Endothelial cell of umbilical vein (primary cell): ENCODE measurements at regions not wholly inside any gene's neighbourhood (a gene's known extent, or its start where the extent isn't known, plus 50 kb on each side); places are given as distances from the start of the nearest gene placed in this dataset.

Experiments used
- BruUV-seq: library from RNA; stranded (reverse); fragments of 400-500 nt; replicated peaks from 2 replicates; lab custom pipeline; 2021; lab: Mats Ljungman, UMichigan
- CTCF ChIA-PET: fragments of 300-600, 350-600 bp; sonication (Branson Sonifier 250); formaldehyde crosslinking; loops from one replicate; lab custom pipeline; 2021; ENCODE audit warnings: antibody characterized with exemption, inconsistent platforms; lab: Charles Lee
- POLR2A ChIA-PET: fragments of 300-600, 350-600 bp; sonication (Branson Sonifier 250); formaldehyde crosslinking; loops from one replicate; lab custom pipeline; 2021; ENCODE audit warnings: antibody characterized with exemption, inconsistent platforms; lab: Charles Lee
- DNase-seq: peaks from one replicate; pipeline ENCODE4 v3.0.0-alpha.2; 2011; ENCODE audit warnings: low read depth, low spot score
- FAIRE-seq: peaks from 2 replicates; lab custom pipeline; 2011; peaks lifted over from hg19 to GRCh38; lab: Jason Lieb, UNC
- H2AFZ ChIP-seq: 2 replicates; pipeline ENCODE4 v1.6.0; 2012; ENCODE audit warnings: low read depth, low read length, control low read depth, inconsistent platforms
- H3K27ac ChIP-seq: 2 replicates; pipeline ENCODE4 v1.5.1; 2011; ENCODE audit warnings: low read depth, mild to moderate bottlenecking, control low read depth, low read length, moderate library complexity; ENCODE audit not compliant: insufficient read depth
- H3K27me3 ChIP-seq, 2 experiments: 2 replicates each; pipeline versions ENCODE4 v1.6.0 to v1.6.1; 2011; ENCODE audit warnings: low read length in 2 of 2, mixed read lengths in 1 of 2; ENCODE audit not compliant: control insufficient read depth in 2 of 2, insufficient read depth in 2 of 2
- H3K36me3 ChIP-seq, 2 experiments: 2 replicates in 1 of 2; 3 replicates in 1 of 2; pipeline ENCODE4 v1.5.1; 2011; ENCODE audit warnings: low read length in 2 of 2, mild to moderate bottlenecking in 1 of 2, moderate library complexity in 1 of 2; ENCODE audit not compliant: control insufficient read depth in 2 of 2, insufficient read depth in 2 of 2; ENCODE audit errors: extremely low read depth in 1 of 2
- H3K4me1 ChIP-seq: 3 replicates; pipeline ENCODE4 v1.5.1; 2011; ENCODE audit warnings: mild to moderate bottlenecking, low read length; ENCODE audit not compliant: control insufficient read depth, insufficient read depth; ENCODE audit errors: extremely low read depth
- H3K4me2 ChIP-seq: 2 replicates; pipeline ENCODE4 v1.6.1; 2011; ENCODE audit warnings: low read length, control low read depth, mixed read lengths; ENCODE audit not compliant: insufficient read depth
- H3K4me3 ChIP-seq, 3 experiments: fragments of 200-600 bp in 1 of 3; sonication (generic), shearing (Covaris generic) in 1 of 3; replicated peaks in 1 of 3; 2 replicates each; pipeline ENCODE4 v1.5.1; 2011 to 2016; ENCODE audit warnings: control low read depth in 3 of 3, low read length in 3 of 3, mild to moderate bottlenecking in 2 of 3, inconsistent platforms in 1 of 3, low read depth in 1 of 3, moderate library complexity in 1 of 3; ENCODE audit not compliant: insufficient read depth in 1 of 3
- H3K79me2 ChIP-seq: 2 replicates; pipeline ENCODE4 v1.6.0; 2012; ENCODE audit warnings: low read length, inconsistent platforms; ENCODE audit not compliant: control insufficient read depth, insufficient read depth
- H3K9ac ChIP-seq: replicated peaks from 2 replicates; pipeline ENCODE3; 2011; ENCODE audit warnings: low read length, control low read depth; ENCODE audit not compliant: insufficient read depth; ENCODE audit errors: extremely low read depth
- H3K9me1 ChIP-seq: replicated peaks from 3 replicates; pipeline ENCODE4 v1.6.0; 2011; ENCODE audit warnings: mild to moderate bottlenecking, low read length; ENCODE audit not compliant: control insufficient read depth, insufficient read depth; ENCODE audit errors: extremely low read depth
- H3K9me3 ChIP-seq: replicated peaks from 2 replicates; pipeline ENCODE4 v1.5.1; 2012; ENCODE audit warnings: low read length, inconsistent platforms; ENCODE audit not compliant: control insufficient read depth, insufficient read depth
- H4K20me1 ChIP-seq: replicated peaks from 2 replicates; pipeline ENCODE3; 2011; ENCODE audit warnings: mild to moderate bottlenecking, low read length; ENCODE audit not compliant: control insufficient read depth, insufficient read depth; ENCODE audit errors: extremely low read depth
- EZH2 ChIP-seq: IDR thresholded peaks from 2 replicates; pipeline ENCODE4 v1.6.1; 2012; ENCODE audit warnings: borderline replicate concordance, low read depth, mild to moderate bottlenecking, moderate library complexity, low read length, inconsistent platforms; ENCODE audit not compliant: severe bottlenecking
- FOS ChIP-seq: IDR thresholded peaks from 2 replicates; pipeline ENCODE4 v1.6.1; 2011; ENCODE audit warnings: mild to moderate bottlenecking, low read length, moderate library complexity, borderline replicate concordance; ENCODE audit not compliant: insufficient read depth
- GATA2 ChIP-seq: IDR thresholded peaks from 2 replicates; pipeline ENCODE4 v1.7.0; 2011; ENCODE audit warnings: low read depth, mild to moderate bottlenecking, moderate library complexity, mixed read lengths, low read length; ENCODE audit not compliant: insufficient read length, insufficient read depth
- JUN ChIP-seq: IDR thresholded peaks from 2 replicates; pipeline ENCODE4 v1.6.1; 2011; ENCODE audit warnings: borderline replicate concordance, low read depth; ENCODE audit not compliant: insufficient read length, insufficient read depth
- MYC ChIP-seq: IDR thresholded peaks from one replicate; pipeline ENCODE4 v1.6.1; 2011; ENCODE audit warnings: mild to moderate bottlenecking, low read depth, low read length
- POLR2A ChIP-seq: IDR thresholded peaks from 2 replicates; pipeline ENCODE4 v1.6.1; 2012; ENCODE audit warnings: low read depth, mild to moderate bottlenecking, control low read depth, low read length
- POLR2AphosphoS5 ChIP-seq: IDR thresholded peaks from 2 replicates; pipeline ENCODE4 v1.6.1; 2012; ENCODE audit warnings: low read depth, mild to moderate bottlenecking, control low read depth, low read length, moderate library complexity; ENCODE audit not compliant: insufficient read depth
- dilution Hi-C: fragments of 300-500 bp; cut with MboI; formaldehyde crosslinking; loops from one replicate; pipeline ENCODE4 v1.15.0; 2019; ENCODE audit warnings: low sequenced_read_pairs; ENCODE audit not compliant: extremely low pct_ligation_motif_present
- intact Hi-C: fragments of 100-400 bp; cut with micrococcal nuclease; formaldehyde crosslinking; loops from one replicate; pipeline ENCODE4 v1.10.0; 2022
- TF ChIP-seq, protein P1 (sequence below), 2 donors: IDR thresholded peaks; 1 replicate in 1 of 2; 2 replicates in 1 of 2; pipeline ENCODE4 v1.5.1; 2011; ENCODE audit warnings: low read length in 2 of 2, mild to moderate bottlenecking in 2 of 2, moderate library complexity in 2 of 2, control low read depth in 1 of 2, inconsistent platforms in 1 of 2, low read depth in 1 of 2; ENCODE audit not compliant: insufficient read depth in 1 of 2; ENCODE audit errors: extremely low read depth in 1 of 2
- TF ChIP-seq, protein P2 (sequence below): IDR thresholded peaks from 2 replicates; pipeline ENCODE4 v1.6.1; 2011; ENCODE audit not compliant: insufficient read depth, insufficient read length

DNA sequence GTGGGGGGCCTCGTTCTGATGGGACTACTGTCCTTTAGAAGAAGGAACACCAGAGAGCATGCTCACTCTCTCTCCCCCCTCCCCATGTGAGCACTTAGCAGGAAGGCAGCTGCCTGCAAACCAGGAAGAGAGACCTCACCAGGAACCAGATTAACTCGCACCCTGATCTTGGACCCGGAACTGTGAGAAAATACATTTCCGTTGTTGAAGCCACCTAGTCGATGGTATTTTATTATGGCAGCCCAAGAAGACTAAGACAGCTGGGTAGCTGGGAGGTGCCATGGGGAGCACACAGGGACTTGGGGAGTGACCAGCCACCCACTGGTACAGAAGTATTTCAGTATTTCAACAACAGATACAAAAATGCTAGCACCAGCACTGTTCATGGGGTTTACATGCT lies 59.0 kb downstream of the VCPKMT start:
- no peak for DNase-seq
- no TSS peak for BruUV-seq
- no peak for FAIRE-seq
- H3K9ac ChIP-seq: no peak overlapping the region
- H3K4me2 ChIP-seq: no peak overlapping the region
- CTCF ChIA-PET: interaction anchor here (1.2 kb wide), 1 partner anchor 13 kb away, joined by 3 read pairs; no protein-coding TSS in a partner anchor
- no peak for TF ChIP-seq MYC
- no peak for TF ChIP-seq GATA2
- TF ChIP-seq POLR2A: no peak
- TF ChIP-seq FOS: no peak
- TF ChIP-seq, protein P1, sequence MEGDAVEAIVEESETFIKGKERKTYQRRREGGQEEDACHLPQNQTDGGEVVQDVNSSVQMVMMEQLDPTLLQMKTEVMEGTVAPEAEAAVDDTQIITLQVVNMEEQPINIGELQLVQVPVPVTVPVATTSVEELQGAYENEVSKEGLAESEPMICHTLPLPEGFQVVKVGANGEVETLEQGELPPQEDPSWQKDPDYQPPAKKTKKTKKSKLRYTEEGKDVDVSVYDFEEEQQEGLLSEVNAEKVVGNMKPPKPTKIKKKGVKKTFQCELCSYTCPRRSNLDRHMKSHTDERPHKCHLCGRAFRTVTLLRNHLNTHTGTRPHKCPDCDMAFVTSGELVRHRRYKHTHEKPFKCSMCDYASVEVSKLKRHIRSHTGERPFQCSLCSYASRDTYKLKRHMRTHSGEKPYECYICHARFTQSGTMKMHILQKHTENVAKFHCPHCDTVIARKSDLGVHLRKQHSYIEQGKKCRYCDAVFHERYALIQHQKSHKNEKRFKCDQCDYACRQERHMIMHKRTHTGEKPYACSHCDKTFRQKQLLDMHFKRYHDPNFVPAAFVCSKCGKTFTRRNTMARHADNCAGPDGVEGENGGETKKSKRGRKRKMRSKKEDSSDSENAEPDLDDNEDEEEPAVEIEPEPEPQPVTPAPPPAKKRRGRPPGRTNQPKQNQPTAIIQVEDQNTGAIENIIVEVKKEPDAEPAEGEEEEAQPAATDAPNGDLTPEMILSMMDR (IDR thresholded peaks at IDR 0.05; ENCODE audit: extremely low read depth in 1 of 2, insufficient read depth in 1 of 2, low read depth in 1 of 2, low read length in 2 of 2): no peak
- TF ChIP-seq JUN: no peak
- no peak for TF ChIP-seq POLR2AphosphoS5
- TF ChIP-seq EZH2: no peak
- TF ChIP-seq, protein P2, sequence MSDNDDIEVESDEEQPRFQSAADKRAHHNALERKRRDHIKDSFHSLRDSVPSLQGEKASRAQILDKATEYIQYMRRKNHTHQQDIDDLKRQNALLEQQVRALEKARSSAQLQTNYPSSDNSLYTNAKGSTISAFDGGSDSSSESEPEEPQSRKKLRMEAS: no peak
- peaks cover 23% of the 10 kb centered on the region for H3K4me1 ChIP-seq
- no peak overlapping the region for H3K4me3 ChIP-seq
- dilution Hi-C loops (no loop called here), intact Hi-C loops (no loop called here)
- H3K79me2 ChIP-seq: no peaks in the 10 kb centered on the region
- H3K36me3 ChIP-seq: no peaks in the 10 kb centered on the region
- POLR2A ChIA-PET: no interaction called here
- H3K27me3 ChIP-seq: no peaks in the 10 kb centered on the region
- no peak overlapping the region for H3K27ac ChIP-seq
- H2AFZ ChIP-seq: no peak overlapping the region
- no peaks in the 10 kb centered on the region for H3K9me3 ChIP-seq
- H3K9me1 ChIP-seq: no peaks in the 10 kb centered on the region
- no peaks in the 10 kb centered on the region for H4K20me1 ChIP-seq
